ENCODE measurements at regions not wholly inside any gene's neighbourhood (a gene's known extent, or its start where the extent isn't known, plus 50 kb on each side); places are given as distances from the start of the nearest gene placed in this dataset.

GRCh38 chr4:96598465-96598864 is 758.6 kb downstream of the PDHA2 start:
- Histone ChIP-seq H3K9me3 (ENCODE audit: control insufficient read depth in 4 of 4, low read length in 3 of 4) (no peaks in the 10 kb centered on the region), H3K9ac (ENCODE audit: low read depth in 1 of 2, low read length in 2 of 2) (no peak overlapping the region), H3K4me1 (ENCODE audit: control insufficient read depth in 4 of 4, insufficient read depth in 4 of 4, low read length in 3 of 4) (no peaks in the 10 kb centered on the region), H3K27ac (ENCODE audit: low read depth in 1 of 2, low read length in 2 of 2) (no peak overlapping the region), H3K36me3 (ENCODE audit: control insufficient read depth in 4 of 4, insufficient read depth in 3 of 4, low read depth in 1 of 4, low read length in 3 of 4) (no peaks in the 10 kb centered on the region), H3K27me3 (ENCODE audit: control insufficient read depth in 4 of 4, insufficient read depth in 4 of 4, low read length in 3 of 4) (no peaks in the 10 kb centered on the region), H3K4me3 (ENCODE audit: low read depth in 1 of 3, low read length in 3 of 3) (no peak overlapping the region)
- no peak for DNase-seq (ENCODE audit: low spot score)
- 33% methylated on average over 6 of the region's 6 CpGs for WGBS
- no peak for TF ChIP-seq RXRA (IDR thresholded peaks at IDR 0.05)
- no peak for TF ChIP-seq RAD21 (IDR thresholded peaks at IDR 0.05)
- no peak for TF ChIP-seq HNF4A (conservative IDR thresholded peaks at IDR 0.05)

DNA sequence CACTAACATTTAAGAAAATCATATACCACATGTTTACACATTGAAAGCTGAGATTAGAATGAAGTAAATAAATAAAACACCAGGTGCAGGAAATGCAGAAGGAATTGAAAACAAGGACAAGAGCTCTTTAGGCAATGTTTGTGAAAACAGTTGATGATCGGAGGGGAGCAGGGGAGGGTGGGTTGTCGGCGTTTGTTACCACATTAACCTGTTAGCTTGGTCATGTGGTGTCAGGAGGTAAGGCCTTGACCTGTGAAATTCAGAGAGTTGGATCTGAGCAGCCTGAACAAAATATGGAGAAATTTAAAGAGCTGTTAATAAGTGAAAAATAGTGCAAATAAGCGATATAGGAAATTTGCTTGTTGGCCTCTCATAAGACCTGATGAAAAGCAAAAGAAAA is 759.9 kb downstream of the PDHA2 start:
- Histone ChIP-seq H3K4me3 (ENCODE audit: low read depth in 1 of 3, low read length in 3 of 3) (no peak overlapping the region), H3K36me3 (ENCODE audit: control insufficient read depth in 4 of 4, insufficient read depth in 3 of 4, low read depth in 1 of 4, low read length in 3 of 4) (no peaks in the 10 kb centered on the region), H3K4me1 (ENCODE audit: control insufficient read depth in 4 of 4, insufficient read depth in 4 of 4, low read length in 3 of 4) (no peaks in the 10 kb centered on the region), H3K9me3 (ENCODE audit: control insufficient read depth in 4 of 4, low read length in 3 of 4) (no peaks in the 10 kb centered on the region), H3K9ac (ENCODE audit: low read depth in 1 of 2, low read length in 2 of 2) (no peak overlapping the region), H3K27me3 (ENCODE audit: control insufficient read depth in 4 of 4, insufficient read depth in 4 of 4, low read length in 3 of 4) (no peaks in the 10 kb centered on the region), H3K27ac (ENCODE audit: low read depth in 1 of 2, low read length in 2 of 2) (no peak overlapping the region)
- 50% methylated on average over 4 of the region's 4 CpGs for WGBS
- TF ChIP-seq YY1 (IDR thresholded peaks at IDR 0.05) (no peak), MAX (IDR thresholded peaks at IDR 0.05) (no peak), TAF1 (conservative IDR thresholded peaks at IDR 0.05) (no peak), RXRA (IDR thresholded peaks at IDR 0.05) (no peak), HNF4G (IDR thresholded peaks at IDR 0.05) (no peak), SP1 (IDR thresholded peaks at IDR 0.05) (no peak), FOXA2 (IDR thresholded peaks at IDR 0.05) (no peak)
- no peak for DNase-seq (ENCODE audit: low spot score)

GRCh38 chr4:96602661-96603060 is 762.8 kb downstream of the PDHA2 start:
- Histone ChIP-seq H3K36me3 (ENCODE audit: control insufficient read depth in 4 of 4, insufficient read depth in 3 of 4, low read depth in 1 of 4, low read length in 3 of 4) (no peaks in the 10 kb centered on the region), H3K27me3 (ENCODE audit: control insufficient read depth in 4 of 4, insufficient read depth in 4 of 4, low read length in 3 of 4) (no peaks in the 10 kb centered on the region), H3K9ac (ENCODE audit: low read depth in 1 of 2, low read length in 2 of 2) (no peak overlapping the region), H3K4me3 (ENCODE audit: low read depth in 1 of 3, low read length in 3 of 3) (no peak overlapping the region), H3K4me1 (ENCODE audit: control insufficient read depth in 4 of 4, insufficient read depth in 4 of 4, low read length in 3 of 4) (no peaks in the 10 kb centered on the region), H3K9me3 (ENCODE audit: control insufficient read depth in 4 of 4, low read length in 3 of 4) (no peaks in the 10 kb centered on the region), H3K27ac (ENCODE audit: low read depth in 1 of 2, low read length in 2 of 2) (no peak overlapping the region)
- TF ChIP-seq NR2F2 (IDR thresholded peaks at IDR 0.05) (no peak), EGR1 (IDR thresholded peaks at IDR 0.05; ENCODE audit: low read depth in 2 of 2) (no peak), ATF3 (IDR thresholded peaks at IDR 0.05) (no peak)
- WGBS, result 76% methylated on average over 3 of the region's 3 CpGs
- no peak for DNase-seq (ENCODE audit: low spot score)

DNA sequence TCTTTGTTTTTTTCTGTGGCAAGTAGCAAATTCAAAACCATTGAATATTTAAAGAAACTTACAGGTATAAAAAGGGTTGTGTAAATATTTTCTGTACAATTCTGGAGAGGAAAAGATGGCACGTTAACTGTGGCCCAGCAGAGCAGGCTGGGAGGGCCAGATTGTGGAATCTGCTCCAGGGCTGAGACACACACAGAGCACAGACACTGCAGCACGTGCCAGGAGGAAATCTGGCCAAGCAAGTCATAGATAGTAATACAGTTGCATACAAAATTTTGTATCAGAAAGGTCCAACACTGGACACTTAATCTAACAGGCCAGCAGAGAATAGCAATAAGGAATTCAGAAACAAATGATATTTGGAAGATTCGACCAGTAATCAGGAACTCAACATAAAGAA is 763.7 kb downstream of the PDHA2 start:
- Histone ChIP-seq H3K4me3 (ENCODE audit: low read depth in 1 of 3, low read length in 3 of 3) (no peak overlapping the region), H3K36me3 (ENCODE audit: control insufficient read depth in 4 of 4, insufficient read depth in 3 of 4, low read depth in 1 of 4, low read length in 3 of 4) (no peaks in the 10 kb centered on the region), H3K9me3 (ENCODE audit: control insufficient read depth in 4 of 4, low read length in 3 of 4) (no peaks in the 10 kb centered on the region), H3K4me1 (ENCODE audit: control insufficient read depth in 4 of 4, insufficient read depth in 4 of 4, low read length in 3 of 4) (no peaks in the 10 kb centered on the region), H3K27me3 (ENCODE audit: control insufficient read depth in 4 of 4, insufficient read depth in 4 of 4, low read length in 3 of 4) (no peaks in the 10 kb centered on the region), H3K9ac (ENCODE audit: low read depth in 1 of 2, low read length in 2 of 2) (no peak overlapping the region), H3K27ac (ENCODE audit: low read depth in 1 of 2, low read length in 2 of 2) (no peak overlapping the region)
- no peak for DNase-seq (ENCODE audit: low spot score)
- TF ChIP-seq EGR1 (IDR thresholded peaks at IDR 0.05; ENCODE audit: low read depth in 2 of 2), result no peak
- no peak for TF ChIP-seq GABPA (IDR thresholded peaks at IDR 0.05 in 1 of 2, conservative IDR thresholded peaks at IDR 0.05 in 1 of 2)
- TF ChIP-seq HNF4A (conservative IDR thresholded peaks at IDR 0.05), result no peak
- no peak for TF ChIP-seq SP1 (IDR thresholded peaks at IDR 0.05)
- no peak for TF ChIP-seq YY1 (IDR thresholded peaks at IDR 0.05)
- TF ChIP-seq TAF1 (conservative IDR thresholded peaks at IDR 0.05), result no peak
- WGBS, result 31% methylated on average over 3 of the region's 3 CpGs

All from liver (tissue), 7 donors.